ENCODE measurements at regions not wholly inside any gene's neighbourhood (a gene's known extent, or its start where the extent isn't known, plus 50 kb on each side); places are given as distances from the start of the nearest gene placed in this dataset.

DNA sequence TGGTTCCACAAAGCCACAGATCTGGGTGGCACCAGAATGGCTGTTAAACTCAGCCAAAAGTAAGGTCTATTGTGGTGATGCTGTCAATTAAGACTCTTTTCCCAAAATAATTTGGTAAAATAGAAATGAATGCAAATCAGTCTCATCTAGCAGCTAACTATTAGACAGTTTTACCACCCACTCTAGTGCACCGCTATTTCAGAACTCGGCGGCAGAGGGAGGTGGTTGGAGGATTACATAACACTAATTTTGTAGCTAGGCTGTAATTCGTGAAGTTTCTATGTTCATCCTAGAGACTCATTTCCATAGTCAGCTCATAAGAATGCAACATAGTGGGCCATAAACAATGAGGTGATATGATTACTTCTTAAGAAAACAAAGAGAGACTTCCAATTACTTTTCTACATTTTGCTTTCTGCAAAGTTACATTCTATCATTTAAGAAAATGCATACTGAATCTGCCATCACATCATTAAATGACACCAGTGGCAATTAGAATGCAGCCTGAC is 413.8 kb downstream of the FBXO15 start:
- Histone ChIP-seq H3K9me3 (replicated peaks; ENCODE audit: control insufficient read depth, insufficient read depth, low read length) (no peaks in the 10 kb centered on the region), H3K4me1 (ENCODE audit: control insufficient read depth, insufficient read depth, low read length) (no peaks in the 10 kb centered on the region), H3K36me3 (ENCODE audit: control insufficient read depth in 2 of 2, insufficient read depth in 2 of 2, low read length in 1 of 2) (no peaks in the 10 kb centered on the region), H2AFZ (ENCODE audit: control insufficient read depth, low read depth, low read length) (no peak overlapping the region), H3K4me3 (no peak overlapping the region), H3K79me2 (ENCODE audit: control insufficient read depth, insufficient read depth, low read length) (no peaks in the 10 kb centered on the region), H4K20me1 (ENCODE audit: control insufficient read depth, insufficient read depth) (no peaks in the 10 kb centered on the region), H3K9ac (ENCODE audit: control insufficient read depth, insufficient read depth, low read length) (no peak overlapping the region), H3K27me3 (replicated peaks in 1 of 2; ENCODE audit: control insufficient read depth in 2 of 2, insufficient read depth in 2 of 2, low read length in 1 of 2) (no peaks in the 10 kb centered on the region), H3K27ac (ENCODE audit: control insufficient read depth, insufficient read depth) (no peak overlapping the region), H3K4me2 (ENCODE audit: control insufficient read depth, insufficient read depth) (no peak overlapping the region)
- DNase-seq (ENCODE audit: low read depth, low spot score): no peak
- FAIRE-seq: no peak
- ChIA-PET CTCF (no interaction called here), SMC1A (ENCODE audit: uncharacterized antibody, unreplicated experiment) (no interaction called here), RAD21 (ENCODE audit: unreplicated experiment) (no interaction called here), POLR2A (no interaction called here)
- intact Hi-C loops (cut with micrococcal nuclease; ENCODE audit: unreplicated experiment): no loop called here
- no peak for ATAC-seq
- no TSS peak for BruUV-seq (replicated peaks)
- in situ Hi-C loops (cut with MboI): no loop called here
- 73% methylated on average over 4 of the region's 4 CpGs for WGBS (ENCODE audit: insufficient coverage, insufficient replicate concordance, low lambda C conversion rate, missing lambda C conversion rate)
- no peak for TF ChIP-seq ZNF24 (IDR thresholded peaks at IDR 0.05)
- TF ChIP-seq KAT2A (conservative IDR thresholded peaks at IDR 0.05; ENCODE audit: control insufficient read depth, low read depth, low read length): no peak
- no peak for TF ChIP-seq CBX3 (IDR thresholded peaks at IDR 0.05; ENCODE audit: borderline replicate concordance, low read depth)
- TF ChIP-seq PBX3 (IDR thresholded peaks at IDR 0.05; ENCODE audit: insufficient replicate concordance, low read depth, low read length): no peak
- TF ChIP-seq CHD2 (IDR thresholded peaks at IDR 0.05; ENCODE audit: borderline replicate concordance, low read depth, low read length): no peak
- no peak for TF ChIP-seq ZZZ3 (IDR thresholded peaks at IDR 0.05; ENCODE audit: control insufficient read depth, insufficient read length, low read depth)
- TF ChIP-seq TCF12 (IDR thresholded peaks at IDR 0.05; ENCODE audit: low read depth, low read length): no peak
- TF ChIP-seq ZNF592 (IDR thresholded peaks at IDR 0.05): no peak
- TF ChIP-seq CEBPB (IDR thresholded peaks at IDR 0.05; ENCODE audit: borderline replicate concordance in 1 of 2, low read depth in 2 of 2, low read length in 2 of 2): no peak
- no peak for TF ChIP-seq RB1 (IDR thresholded peaks at IDR 0.05; ENCODE audit: borderline replicate concordance)
- TF ChIP-seq MEF2B (IDR thresholded peaks at IDR 0.05; ENCODE audit: partially characterized antibody, poor library complexity, severe bottlenecking): no peak
- TF ChIP-seq SIX5 (IDR thresholded peaks at IDR 0.05; ENCODE audit: low read depth, low read length, severe bottlenecking): no peak
- TF ChIP-seq, protein P1, sequence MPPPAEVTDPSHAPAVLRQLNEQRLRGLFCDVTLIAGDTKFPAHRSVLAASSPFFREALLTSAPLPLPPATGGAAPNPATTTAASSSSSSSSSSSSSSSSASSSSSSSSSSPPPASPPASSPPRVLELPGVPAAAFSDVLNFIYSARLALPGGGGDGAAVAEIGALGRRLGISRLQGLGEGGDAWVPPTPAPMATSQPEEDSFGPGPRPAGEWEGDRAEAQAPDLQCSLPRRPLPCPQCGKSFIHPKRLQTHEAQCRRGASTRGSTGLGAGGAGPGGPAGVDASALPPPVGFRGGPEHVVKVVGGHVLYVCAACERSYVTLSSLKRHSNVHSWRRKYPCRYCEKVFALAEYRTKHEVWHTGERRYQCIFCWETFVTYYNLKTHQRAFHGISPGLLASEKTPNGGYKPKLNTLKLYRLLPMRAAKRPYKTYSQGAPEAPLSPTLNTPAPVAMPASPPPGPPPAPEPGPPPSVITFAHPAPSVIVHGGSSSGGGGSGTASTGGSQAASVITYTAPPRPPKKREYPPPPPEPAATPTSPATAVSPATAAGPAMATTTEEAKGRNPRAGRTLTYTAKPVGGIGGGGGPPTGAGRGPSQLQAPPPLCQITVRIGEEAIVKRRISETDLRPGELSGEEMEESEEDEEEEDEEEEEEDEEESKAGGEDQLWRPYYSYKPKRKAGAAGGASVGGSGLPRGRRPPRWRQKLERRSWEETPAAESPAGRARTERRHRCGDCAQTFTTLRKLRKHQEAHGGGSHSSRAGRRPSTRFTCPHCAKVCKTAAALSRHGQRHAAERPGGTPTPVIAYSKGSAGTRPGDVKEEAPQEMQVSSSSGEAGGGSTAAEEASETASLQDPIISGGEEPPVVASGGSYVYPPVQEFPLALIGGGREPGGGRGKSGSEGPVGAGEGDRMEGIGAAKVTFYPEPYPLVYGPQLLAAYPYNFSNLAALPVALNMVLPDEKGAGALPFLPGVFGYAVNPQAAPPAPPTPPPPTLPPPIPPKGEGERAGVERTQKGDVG (CRISPR knock-in tag; IDR thresholded peaks at IDR 0.05): no peak
- TF ChIP-seq NFYA (IDR thresholded peaks at IDR 0.05; ENCODE audit: borderline replicate concordance, low read depth, low read length): no peak
